ENCODE measurements at regions not wholly inside any gene's neighbourhood (a gene's known extent, or its start where the extent isn't known, plus 50 kb on each side); places are given as distances from the start of the nearest gene placed in this dataset.
A peak's percentile ranks its signal among the peaks of the same experiment; 100 is the strongest.

GRCh38 chrX:100512471-100512870 lies 72.3 kb upstream of the TNMD start:
- TF ChIP-seq CTCF (conservative IDR thresholded peaks at IDR 0.05; ENCODE audit: low read depth, low read length): peak; percentile 61
- H3K4me3 ChIP-seq (ENCODE audit: low read length): no peak overlapping the region
- DNase-seq (ENCODE audit: low read depth): no peak

GRCh38 chrX:100494646-100495370 lies 84.7 kb upstream of the PCDH19 start:
- no peak overlapping the region for H3K4me3 ChIP-seq (ENCODE audit: low read length)
- TF ChIP-seq CTCF (conservative IDR thresholded peaks at IDR 0.05; ENCODE audit: low read depth, low read length): no peak
- no peak for DNase-seq (ENCODE audit: low read depth)

GRCh38 chrX:100491174-100491573 lies 81.1 kb upstream of the PCDH19 start:
- H3K4me3 ChIP-seq (ENCODE audit: low read length): no peak overlapping the region
- DNase-seq (ENCODE audit: low read depth): no peak
- TF ChIP-seq CTCF (conservative IDR thresholded peaks at IDR 0.05; ENCODE audit: low read depth, low read length): no peak

DNA sequence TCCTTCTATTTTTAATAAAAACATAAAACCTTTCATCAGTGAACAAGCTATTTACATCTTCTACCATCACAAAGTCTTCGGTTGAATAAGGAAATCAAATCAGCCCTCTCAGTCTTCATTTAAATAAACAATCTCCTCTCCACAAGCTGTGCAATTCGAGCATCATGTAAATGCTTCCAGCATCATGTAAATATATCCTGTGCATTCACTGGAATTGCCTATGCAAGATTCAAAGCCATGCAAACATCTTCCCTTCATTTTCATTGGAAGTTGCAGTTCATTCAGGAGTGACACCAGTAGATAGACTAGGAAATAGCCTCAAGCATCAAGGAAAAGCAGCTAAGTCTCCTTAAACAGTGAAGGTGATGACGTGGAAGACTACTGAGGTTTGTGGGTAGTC lies 77.7 kb upstream of the PCDH19 start:
- H3K4me3 ChIP-seq (ENCODE audit: low read length): no peak overlapping the region
- no peak for DNase-seq (ENCODE audit: low read depth)
- TF ChIP-seq CTCF (conservative IDR thresholded peaks at IDR 0.05; ENCODE audit: low read depth, low read length): no peak

DNA sequence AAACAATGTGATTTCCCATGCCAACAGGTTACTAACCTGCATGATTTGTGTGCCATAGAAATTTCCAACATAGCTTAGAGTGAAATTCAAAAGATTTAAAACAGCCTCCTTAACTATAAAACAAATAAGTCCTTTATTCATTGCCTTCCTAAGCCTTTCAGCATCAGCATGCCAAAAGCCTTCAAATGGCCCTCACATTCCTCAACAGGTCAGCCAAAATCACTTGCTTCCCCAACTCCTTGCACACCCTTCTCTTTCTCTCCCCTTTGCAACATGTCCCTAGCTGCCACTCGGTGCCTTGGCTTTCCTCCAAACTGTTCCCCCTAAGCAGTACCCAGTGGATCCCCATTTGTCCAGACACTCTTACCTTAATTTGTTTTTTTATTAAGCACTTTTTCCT lies 74.9 kb upstream of the PCDH19 start:
- H3K4me3 ChIP-seq (ENCODE audit: low read length): no peak overlapping the region
- TF ChIP-seq CTCF (conservative IDR thresholded peaks at IDR 0.05; ENCODE audit: low read depth, low read length): no peak
- no peak for DNase-seq (ENCODE audit: low read depth)

DNA sequence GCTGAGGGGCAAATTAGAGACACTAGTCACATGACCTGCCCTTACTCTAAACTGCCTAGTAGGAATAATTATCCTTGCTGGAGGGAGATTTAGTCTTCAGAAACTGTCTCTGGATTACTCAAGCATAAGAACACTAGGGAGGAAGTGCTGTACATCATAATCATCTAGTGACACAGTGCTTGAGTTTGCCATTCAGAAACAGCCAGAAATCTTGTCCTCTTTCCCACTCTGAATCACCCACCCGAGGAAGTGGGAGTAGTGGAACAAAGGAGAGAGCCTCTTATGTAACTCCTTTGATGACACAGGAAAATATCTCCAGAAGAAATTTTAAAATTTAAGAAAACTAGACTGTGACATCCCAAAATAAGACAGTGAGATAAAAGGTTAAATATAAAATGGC lies 69.3 kb upstream of the PCDH19 start:
- no peak overlapping the region for H3K4me3 ChIP-seq (ENCODE audit: low read length)
- DNase-seq (ENCODE audit: low read depth): no peak
- TF ChIP-seq CTCF (conservative IDR thresholded peaks at IDR 0.05; ENCODE audit: low read depth, low read length): no peak

- TF ChIP-seq CTCF (conservative IDR thresholded peaks at IDR 0.05; ENCODE audit: low read depth, low read length): no peak
- DNase-seq (ENCODE audit: low read depth): no peak
- no peak overlapping the region for H3K4me3 ChIP-seq (ENCODE audit: low read length)
These were observed 68.7 kb upstream of the PCDH19 start for GRCh38 chrX:100478714-100479306.

Data from retinal pigment epithelial cell (primary cell).